IPS-11a (cell line): ENCODE measurements at regions not wholly inside any gene's neighbourhood (a gene's known extent, or its start where the extent isn't known, plus 50 kb on each side); places are given as distances from the start of the nearest gene placed in this dataset.
"Not testable (repeated sequence)": the region's sequence is repeated elsewhere in the genome, so short reads cannot be mapped to it uniquely, and the experiment has no call there.

ENCODE experiments used
- H3K4me3 ChIP-seq: one replicate; pipeline ENCODE4 v1.5.1; 2013; ENCODE audit warnings: low read depth, low read length, control low read depth

- no peak overlapping the region for H3K4me3 ChIP-seq
Observed at GRCh38 chr3:27661797-27662196, 60.3 kb downstream of the EOMES start.

DNA sequence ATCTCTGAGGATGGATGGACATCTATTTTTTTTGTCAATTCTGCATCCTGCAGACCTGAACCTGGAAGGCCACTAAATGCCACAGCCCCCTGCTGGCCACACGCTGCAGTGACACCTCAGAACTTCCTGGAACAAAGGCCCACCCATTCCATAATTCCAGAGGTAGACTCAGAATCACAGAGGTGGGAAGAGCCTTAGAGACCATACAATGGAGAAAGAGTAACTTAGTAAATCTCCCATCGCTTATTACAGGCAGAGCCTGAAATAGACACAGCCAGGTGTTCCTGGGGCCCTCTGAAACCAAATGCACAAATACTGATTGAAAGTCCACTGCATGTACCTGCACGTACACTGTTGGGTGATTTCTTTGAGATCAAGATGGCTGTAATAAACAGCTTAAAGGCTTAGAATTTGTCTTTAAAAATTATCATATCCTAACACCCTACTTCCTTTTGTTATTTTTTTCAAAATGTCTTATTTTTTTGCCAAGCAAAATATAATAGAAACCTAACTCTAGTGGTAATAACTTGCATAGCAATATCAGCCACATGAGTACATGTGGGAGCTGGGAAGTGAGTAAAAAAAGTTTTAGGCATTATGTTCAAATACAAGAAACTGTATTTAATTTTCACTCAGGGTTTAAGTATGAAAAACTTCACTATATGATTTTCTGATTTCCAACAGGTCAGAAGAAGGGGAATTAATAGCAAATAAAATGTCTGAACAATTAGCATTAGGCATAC is 62.7 kb downstream of the EOMES start:
- no peak overlapping the region for H3K4me3 ChIP-seq

DNA sequence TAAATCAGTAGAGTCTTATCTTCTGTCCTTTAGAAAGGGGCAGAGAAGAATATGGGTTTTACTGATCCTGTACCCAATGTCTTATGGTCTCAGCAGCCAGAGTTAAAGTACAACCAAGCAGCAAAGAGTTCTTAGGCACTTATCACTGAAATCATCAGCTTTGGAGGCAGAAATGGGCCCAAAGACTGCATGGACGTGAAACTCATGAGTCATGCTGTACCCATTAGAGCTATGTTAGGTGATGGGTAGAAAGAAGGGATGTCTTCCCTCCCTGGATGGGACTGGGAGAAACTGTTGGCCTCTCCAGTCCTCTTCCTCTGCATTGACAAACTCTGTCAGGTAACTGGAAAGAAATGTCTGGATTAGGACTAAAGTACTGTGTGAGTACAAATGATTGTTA is 63.4 kb downstream of the EOMES start:
- no peak overlapping the region for H3K4me3 ChIP-seq

DNA sequence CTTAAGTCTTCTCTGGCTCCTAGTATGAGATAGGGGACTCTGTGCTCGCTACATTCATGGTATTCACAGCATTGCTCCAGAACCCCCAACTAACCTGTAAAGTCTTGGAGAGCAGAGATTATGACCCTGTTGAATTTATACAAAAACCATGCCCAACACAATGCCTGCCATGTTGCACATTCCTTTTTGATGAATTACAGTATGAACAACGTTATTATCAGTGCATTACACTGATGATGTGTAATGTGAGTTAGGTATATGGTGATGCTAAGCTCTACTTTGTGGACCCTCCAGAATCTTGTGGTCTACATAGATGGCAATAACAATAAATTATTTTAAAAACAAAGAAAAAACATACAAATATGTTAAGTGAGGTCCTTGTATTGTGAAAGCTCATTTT is 64.3 kb downstream of the EOMES start:
- no peak overlapping the region for H3K4me3 ChIP-seq

- no peak overlapping the region for H3K4me3 ChIP-seq
Observed at GRCh38 chr3:27657404-27657803, 64.7 kb downstream of the EOMES start.

- H3K4me3 ChIP-seq: no peak overlapping the region
Observed at GRCh38 chr3:27656790-27657189, 65.3 kb downstream of the EOMES start.

DNA sequence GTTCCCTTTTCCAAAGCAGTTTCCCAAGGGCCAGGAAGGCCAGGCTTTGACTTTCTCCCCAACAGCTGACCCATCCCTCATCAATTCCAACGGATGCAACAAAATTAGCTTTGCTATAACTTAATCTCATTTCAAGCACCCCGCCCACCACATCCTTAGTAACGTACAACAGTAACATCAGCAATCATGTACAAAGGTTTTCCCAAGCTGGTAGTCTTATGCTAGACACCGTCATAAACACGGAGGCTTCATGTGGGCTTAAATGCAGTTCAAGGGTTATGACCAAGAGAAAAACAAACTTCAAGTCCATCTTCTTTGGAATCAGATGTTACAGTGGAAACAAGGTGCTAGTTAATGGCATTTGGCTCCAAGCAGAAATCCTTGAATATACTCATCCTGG is 66.6 kb downstream of the EOMES start:
- H3K4me3 ChIP-seq: no peak overlapping the region

DNA sequence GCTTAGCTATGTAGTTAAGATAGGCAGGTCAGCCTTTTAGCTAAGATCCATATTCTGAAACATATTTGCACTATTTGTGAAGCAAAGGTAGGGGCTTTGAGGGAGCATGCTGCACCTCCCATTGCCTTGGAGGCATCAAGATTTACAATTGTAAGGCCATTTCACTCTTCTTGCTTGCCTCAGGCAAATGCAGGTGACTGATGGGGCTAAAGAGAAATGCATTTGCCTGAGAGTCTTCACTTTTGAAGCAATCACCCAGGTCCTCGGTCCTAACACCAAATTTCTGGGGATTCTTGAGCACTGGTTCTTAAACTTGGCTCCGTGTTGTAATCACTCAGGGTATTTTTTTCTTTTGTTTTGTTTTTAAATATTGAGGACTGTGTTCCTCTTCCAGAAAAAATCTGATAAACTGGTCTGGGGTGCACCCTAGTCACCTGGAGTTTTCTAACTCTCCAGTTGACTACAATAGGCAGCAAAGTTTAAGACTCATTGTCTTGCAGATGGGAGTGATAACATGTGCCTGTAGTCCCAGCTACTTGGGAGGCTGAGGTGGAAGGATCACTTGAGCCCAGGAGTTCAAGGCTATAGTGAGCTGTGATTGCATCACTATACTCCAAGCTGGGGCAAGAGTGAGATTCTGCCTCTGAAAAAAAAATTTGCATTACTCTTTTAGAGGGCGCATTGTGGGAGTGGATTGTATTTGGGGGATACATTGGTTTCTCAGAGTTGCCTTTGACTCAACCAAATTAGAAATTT is 68.1 kb downstream of the EOMES start:
- no peak overlapping the region for H3K4me3 ChIP-seq

DNA sequence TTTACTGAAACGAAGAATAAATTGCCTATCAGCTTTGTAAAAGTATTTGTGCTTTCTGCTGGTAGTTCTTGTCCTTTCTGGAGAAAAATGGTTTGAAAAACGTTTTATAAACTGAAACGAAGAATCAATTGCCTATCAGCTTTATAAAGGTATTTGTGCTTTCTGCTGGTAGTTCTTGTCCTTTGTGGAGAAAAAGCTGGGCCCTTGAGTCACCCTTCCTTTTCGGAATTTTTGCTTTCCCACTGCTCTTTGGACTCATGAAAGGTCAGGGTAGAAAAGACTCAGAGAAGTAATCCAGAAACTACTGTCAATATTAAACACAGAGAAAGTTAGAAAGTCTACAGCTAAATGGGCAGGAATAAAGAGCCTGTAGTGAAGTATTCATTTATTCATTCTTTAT is 72.8 kb downstream of the EOMES start:
- H3K4me3 ChIP-seq: no peak overlapping the region

DNA sequence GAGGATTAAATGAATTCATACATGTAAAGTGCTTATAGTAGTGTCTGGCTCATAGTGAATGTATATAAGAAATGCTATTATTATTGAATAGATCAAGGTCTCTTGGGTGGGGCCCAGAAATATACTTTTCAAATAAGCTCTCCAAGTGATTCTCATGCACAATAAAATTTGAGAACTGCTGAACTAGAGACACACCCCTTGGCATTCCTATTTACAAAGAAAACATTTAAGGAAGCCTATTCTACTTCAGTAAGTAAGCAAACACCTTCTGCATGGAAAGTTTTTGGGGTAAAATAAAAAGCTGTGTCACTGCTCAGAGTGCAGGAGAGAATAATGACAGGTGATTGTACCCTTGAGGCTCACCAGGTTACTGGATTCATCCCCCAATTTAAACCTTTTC is 75.2 kb downstream of the EOMES start:
- no peak overlapping the region for H3K4me3 ChIP-seq

GRCh38 chr3:27644941-27645340 is 77.2 kb downstream of the EOMES start:
- no peak overlapping the region for H3K4me3 ChIP-seq

GRCh38 chr3:27643355-27643754 is 78.8 kb downstream of the EOMES start:
- H3K4me3 ChIP-seq: no peak overlapping the region

- H3K4me3 ChIP-seq: no peak overlapping the region
Observed at GRCh38 chr3:27642796-27643195, 79.3 kb downstream of the EOMES start.

DNA sequence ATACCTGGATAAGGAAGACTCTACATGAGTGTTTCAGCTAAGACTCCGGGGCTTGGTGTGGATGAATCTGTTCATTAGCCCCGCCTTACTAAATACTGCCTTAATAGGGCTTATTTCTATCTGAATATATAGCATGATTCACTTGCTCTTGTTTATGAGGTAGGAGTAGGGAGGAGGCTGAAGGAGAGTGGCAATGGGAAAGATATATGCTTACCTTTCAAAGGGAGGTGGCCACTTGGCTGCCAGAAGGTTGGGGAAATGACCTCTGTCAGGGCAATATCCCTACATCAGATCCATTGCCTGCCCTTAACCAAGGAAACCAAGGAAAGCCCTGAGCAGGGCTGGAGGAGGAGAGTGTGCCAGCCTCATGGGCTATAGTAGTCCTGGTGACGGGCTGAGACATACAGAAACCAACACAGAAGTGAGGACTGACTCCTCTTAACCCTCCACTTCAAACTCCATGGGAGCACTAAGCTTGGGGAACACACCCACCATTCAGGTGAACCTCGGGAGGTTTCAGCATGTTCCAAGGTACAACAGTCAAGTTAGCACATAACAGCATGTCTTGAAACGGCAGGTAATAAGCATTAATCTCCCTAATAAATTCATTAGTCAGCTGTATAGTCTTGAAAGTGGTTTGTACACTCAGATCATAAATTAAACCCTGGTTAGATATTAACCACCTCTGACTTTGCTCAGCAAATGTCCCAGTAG is 80.1 kb downstream of the EOMES start:
- H3K4me3 ChIP-seq: no peak overlapping the region

- no peak overlapping the region for H3K4me3 ChIP-seq
Observed at GRCh38 chr3:27641271-27641800, 80.8 kb downstream of the EOMES start.

DNA sequence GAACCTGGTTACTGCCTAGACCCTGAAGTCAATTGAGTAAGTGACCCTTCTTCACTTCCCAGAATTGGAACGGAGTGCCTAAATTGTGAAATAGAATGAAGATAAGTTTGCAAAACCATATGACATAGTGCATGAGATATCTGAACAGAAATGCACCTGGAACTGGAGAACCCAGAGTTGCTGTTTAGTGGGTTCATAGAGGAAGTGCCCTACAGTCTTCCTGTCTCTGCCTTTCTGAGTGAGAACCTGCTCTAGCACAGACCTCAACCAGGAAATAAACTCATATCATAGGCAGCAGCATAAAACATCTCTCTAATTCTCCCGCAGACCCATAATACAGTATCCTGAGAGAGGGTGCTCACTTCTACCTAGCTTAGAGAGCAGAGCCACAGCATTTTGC is 82.9 kb downstream of the EOMES start:
- H3K4me3 ChIP-seq: no peak overlapping the region

DNA sequence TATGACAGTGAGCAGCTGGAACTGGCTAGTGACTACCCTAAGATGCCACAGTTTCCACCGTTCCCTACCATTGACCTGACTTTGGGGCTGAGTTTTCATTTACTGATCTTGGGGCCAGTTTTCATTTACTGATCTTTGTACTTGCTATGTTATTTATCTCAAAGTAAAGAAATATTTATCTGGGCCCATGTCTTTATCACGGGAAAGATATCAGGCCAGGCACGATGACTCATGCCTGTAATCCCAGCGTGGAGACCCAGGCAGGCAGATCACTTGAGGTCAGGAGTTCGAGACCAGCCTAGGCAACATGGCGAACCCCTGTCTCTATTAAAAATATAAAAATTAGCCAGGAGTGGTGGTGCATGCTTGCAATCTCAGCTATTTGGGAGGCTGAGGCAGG is 83.5 kb downstream of the EOMES start:
- H3K4me3 ChIP-seq: no peak overlapping the region

DNA sequence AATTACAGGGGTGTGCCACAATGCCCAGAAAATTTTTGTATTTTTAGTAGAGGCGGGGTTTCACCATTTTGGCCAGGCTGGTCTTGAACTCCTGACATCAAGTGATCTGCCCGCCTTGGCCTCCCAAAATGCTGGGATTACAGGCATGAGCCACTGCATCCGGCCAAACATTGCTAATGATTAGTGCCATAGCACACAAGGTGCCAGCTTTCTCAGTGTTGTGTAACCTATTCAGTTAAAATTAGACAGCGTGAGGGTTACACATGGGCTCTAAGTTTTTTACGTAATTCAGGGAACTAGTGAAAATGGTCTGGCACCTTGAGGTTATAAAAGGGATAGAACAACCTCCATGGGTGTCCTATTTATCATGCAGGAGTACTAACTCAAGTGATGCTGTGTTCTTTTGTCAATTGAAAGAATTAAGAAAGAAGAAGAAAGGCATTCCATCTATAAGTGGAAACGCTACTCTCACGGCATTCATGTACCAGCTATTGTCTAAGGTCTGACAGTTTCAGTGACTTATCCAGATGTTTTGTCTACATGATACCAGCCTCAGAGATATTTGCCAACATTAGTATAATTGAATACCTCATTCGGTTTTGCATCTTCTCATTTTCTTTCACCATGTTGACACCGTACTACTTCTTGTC is 84.7 kb downstream of the EOMES start:
- no peak overlapping the region for H3K4me3 ChIP-seq

GRCh38 chr3:27635006-27635405 is 87.1 kb downstream of the EOMES start:
- H3K4me3 ChIP-seq: not testable (repeated sequence)

- peak overlapping the region; percentile 20 for H3K4me3 ChIP-seq
Observed at GRCh38 chr3:27633224-27633545, 88.9 kb downstream of the EOMES start.
